ENCODE measurements at regions not wholly inside any gene's neighbourhood (a gene's known extent, or its start where the extent isn't known, plus 50 kb on each side); places are given as distances from the start of the nearest gene placed in this dataset.

DNA sequence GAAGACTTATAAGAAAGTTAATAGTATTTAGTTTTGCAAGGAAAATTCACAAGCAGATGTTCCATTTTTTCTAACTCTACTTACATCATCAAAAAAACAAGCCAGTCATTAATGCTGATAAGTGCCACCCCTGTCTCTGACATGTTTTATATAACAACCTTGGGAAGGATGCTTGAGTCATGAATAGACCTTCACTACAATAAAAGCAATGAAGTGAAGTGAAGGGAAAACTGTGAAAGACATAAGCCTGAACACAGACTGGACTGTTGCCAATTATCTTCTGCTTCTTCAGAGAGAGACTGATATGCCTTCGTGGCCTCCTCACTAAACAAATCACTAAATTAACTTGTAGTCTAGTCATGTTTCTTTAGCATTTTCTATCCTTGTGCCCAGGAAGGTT lies 353.2 kb downstream of the PDHA2 start:
- in situ Hi-C loops (cut with MboI; ENCODE audit: low sequenced_read_pairs) = no loop called here
- H3K27me3 ChIP-seq (ENCODE audit: low read depth) = no peaks in the 10 kb centered on the region
- no peak for DNase-seq (ENCODE audit: low spot score in 2 of 2)

DNA sequence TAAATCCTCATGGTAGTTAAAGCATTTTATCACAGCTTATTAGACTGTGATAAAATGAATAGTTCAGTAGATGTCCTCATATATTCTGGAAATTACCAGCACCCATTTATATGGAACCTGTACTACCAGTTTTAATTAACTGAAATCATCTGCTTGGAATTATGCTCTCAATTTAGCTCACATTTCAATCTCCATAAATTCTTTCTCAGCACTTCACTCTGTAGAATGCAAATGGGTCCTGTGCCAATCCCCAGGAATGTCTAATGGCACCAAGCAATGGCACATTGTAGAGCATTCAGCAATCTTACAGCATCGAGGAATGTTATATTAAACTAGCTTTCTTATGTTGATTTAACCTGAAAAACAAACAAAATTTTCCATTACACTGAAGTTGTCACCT lies 355.1 kb downstream of the PDHA2 start:
- H3K9me3 ChIP-seq = no peaks in the 10 kb centered on the region
- no peak overlapping the region for H3K4me3 ChIP-seq
- H3K4me1 ChIP-seq = no peaks in the 10 kb centered on the region
- no peaks in the 10 kb centered on the region for H3K36me3 ChIP-seq (replicated peaks)
- in situ Hi-C loops (cut with MboI; ENCODE audit: low sequenced_read_pairs) = no loop called here
- H3K27me3 ChIP-seq (ENCODE audit: low read depth) = no peaks in the 10 kb centered on the region
- DNase-seq (ENCODE audit: low spot score in 2 of 2) = no peak

More for the DNA sequence above, 353.2 kb downstream of the PDHA2 start:
- no peak overlapping the region for H3K4me3 ChIP-seq
- no peaks in the 10 kb centered on the region for H3K4me1 ChIP-seq
- no peaks in the 10 kb centered on the region for H3K9me3 ChIP-seq
- no peaks in the 10 kb centered on the region for H3K36me3 ChIP-seq (replicated peaks)

DNA sequence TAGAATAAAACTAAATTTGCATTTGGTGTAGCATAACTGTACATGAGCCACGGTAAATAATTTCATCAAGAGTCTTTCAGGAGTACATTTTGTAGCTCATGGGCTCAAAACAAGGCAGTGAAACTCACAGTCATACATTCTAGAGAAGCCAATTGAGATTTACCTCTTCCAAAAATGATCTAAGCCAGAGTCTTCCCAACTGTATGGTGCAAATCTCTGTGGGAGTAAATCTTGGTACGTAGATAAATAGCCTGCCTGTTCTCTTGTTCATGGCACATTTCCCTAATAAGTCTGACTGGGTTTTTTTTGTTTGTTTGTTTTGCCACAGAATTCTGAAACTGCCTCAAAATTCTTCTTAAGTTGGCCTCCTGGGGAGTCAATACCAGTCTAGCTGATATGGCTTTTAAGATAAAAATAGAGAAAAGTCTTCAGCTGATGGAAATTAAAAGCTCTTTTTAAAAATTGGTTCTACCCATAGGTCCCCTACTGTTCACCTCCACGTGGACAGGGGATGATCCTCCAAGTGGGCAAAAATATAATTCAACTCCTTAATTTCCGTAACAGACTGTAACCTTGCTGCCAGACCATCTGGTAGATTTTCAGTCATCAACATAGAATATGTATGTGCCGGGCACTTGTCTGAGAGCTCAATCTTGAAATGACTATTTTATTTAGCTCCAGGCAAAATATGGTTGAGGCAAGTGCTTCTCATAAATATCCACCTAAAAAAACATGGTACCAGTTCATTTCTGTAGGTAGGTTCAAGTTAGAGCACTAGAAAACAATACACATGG lies 365.4 kb downstream of the PDHA2 start:
- H3K27me3 ChIP-seq (ENCODE audit: low read depth) = no peaks in the 10 kb centered on the region
- H3K9me3 ChIP-seq = no peaks in the 10 kb centered on the region
- no peak for DNase-seq (ENCODE audit: low spot score in 2 of 2)
- in situ Hi-C loops (cut with MboI; ENCODE audit: low sequenced_read_pairs) = no loop called here
- no peaks in the 10 kb centered on the region for H3K36me3 ChIP-seq (replicated peaks)
- no peak overlapping the region for H3K4me3 ChIP-seq
- no peaks in the 10 kb centered on the region for H3K4me1 ChIP-seq

DNA sequence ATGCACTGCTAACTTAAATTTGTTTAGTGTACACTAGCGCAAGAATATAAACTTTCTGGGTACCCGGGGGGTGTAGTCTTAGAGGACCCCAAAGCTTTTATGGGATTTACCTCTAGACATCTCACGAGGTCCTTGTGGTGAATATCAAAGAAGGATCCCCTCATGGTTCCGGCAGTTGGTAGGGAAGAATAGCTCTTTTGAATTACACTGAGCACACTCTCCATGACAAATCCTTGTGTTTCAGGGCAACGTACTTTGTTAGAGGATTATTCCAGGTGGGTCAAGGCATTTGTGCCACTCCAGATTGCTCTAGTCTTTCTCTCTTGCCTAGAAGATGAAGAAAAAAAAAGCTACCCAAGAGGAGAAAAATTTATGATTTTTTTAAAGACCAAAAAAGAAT lies 387.6 kb downstream of the PDHA2 start:
- DNase-seq (ENCODE audit: low spot score in 2 of 2) = no peak
- H3K4me1 ChIP-seq = no peaks in the 10 kb centered on the region
- in situ Hi-C loops (cut with MboI; ENCODE audit: low sequenced_read_pairs) = no loop called here

DNA sequence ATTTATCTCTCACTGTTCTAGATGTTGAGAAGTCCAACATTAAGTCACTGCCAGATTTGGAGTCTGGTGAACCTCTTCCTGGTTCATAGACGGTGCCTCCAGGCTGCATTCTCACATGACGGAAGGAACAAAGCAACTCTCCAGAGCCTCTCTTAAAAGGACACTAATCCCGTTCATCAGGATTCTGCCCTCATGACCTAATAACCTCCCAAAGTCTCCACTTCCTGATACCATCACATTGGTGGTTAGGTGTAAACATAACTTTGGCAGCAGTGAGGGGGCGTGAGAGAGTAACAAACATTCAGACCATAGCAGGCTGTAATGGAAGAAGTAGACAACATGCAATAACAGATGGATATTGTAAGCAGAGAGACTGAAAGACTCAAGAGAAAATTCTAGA lies 388.6 kb downstream of the PDHA2 start:
- no peak overlapping the region for H3K4me3 ChIP-seq
- in situ Hi-C loops (cut with MboI; ENCODE audit: low sequenced_read_pairs) = no loop called here
- H3K27me3 ChIP-seq (ENCODE audit: low read depth) = no peaks in the 10 kb centered on the region
- no peak for DNase-seq (ENCODE audit: low spot score in 2 of 2)
- no peaks in the 10 kb centered on the region for H3K4me1 ChIP-seq
- H3K9me3 ChIP-seq = no peaks in the 10 kb centered on the region
- H3K36me3 ChIP-seq (replicated peaks) = no peaks in the 10 kb centered on the region

More for the DNA sequence above, 387.6 kb downstream of the PDHA2 start:
- H3K36me3 ChIP-seq (replicated peaks) = no peaks in the 10 kb centered on the region
- no peaks in the 10 kb centered on the region for H3K27me3 ChIP-seq (ENCODE audit: low read depth)
- no peak overlapping the region for H3K4me3 ChIP-seq
- H3K9me3 ChIP-seq = no peaks in the 10 kb centered on the region

DNA sequence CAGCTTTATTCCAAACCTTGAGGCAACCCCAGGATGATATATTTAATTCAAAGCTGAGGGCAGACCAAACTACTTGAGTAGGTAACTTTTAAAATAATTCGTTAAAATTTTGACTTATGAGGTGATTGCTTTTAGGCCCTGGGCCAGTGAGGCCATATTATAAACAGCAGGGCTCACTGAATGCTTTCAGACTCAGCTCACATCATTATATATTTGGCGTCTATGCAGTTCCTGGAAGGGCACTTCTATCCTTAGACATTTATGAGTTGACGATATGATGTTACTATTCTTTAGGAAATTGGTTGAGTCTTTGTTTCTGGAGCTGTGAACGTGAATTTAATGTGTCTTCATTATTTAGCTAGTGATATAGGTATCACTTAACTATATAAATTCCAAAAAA lies 400.1 kb downstream of the PDHA2 start:
- Histone ChIP-seq H3K9me3 (no peaks in the 10 kb centered on the region), H3K4me1 (no peaks in the 10 kb centered on the region), H3K36me3 (replicated peaks) (no peaks in the 10 kb centered on the region), H3K27me3 (ENCODE audit: low read depth) (no peaks in the 10 kb centered on the region), H3K4me3 (no peak overlapping the region)
- DNase-seq (ENCODE audit: low spot score in 2 of 2) = no peak
- in situ Hi-C loops (cut with MboI; ENCODE audit: low sequenced_read_pairs) = no loop called here

DNA sequence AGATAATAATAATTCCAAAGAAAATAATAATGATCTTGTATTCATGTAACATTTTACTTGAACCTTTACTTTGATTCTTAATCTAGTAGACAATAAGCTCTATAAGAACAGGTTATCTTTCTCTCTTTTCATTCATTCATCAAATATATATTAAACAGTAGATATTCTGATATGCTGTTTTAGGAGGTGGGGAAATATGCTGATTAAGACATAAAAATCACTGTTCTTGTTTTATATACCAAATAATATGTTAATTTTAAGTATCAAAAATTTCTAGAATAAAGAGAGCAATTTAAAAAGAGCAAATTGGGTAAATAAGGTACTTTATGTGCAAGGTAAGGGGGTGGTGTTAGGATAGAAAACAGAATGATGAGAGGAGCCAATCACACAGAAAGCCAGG lies 401.9 kb downstream of the PDHA2 start:
- no peak overlapping the region for H3K4me3 ChIP-seq
- H3K9me3 ChIP-seq = no peaks in the 10 kb centered on the region
- no peak for DNase-seq (ENCODE audit: low spot score in 2 of 2)
- no peaks in the 10 kb centered on the region for H3K27me3 ChIP-seq (ENCODE audit: low read depth)
- H3K4me1 ChIP-seq = no peaks in the 10 kb centered on the region
- no peaks in the 10 kb centered on the region for H3K36me3 ChIP-seq (replicated peaks)
- in situ Hi-C loops (cut with MboI; ENCODE audit: low sequenced_read_pairs) = no loop called here

DNA sequence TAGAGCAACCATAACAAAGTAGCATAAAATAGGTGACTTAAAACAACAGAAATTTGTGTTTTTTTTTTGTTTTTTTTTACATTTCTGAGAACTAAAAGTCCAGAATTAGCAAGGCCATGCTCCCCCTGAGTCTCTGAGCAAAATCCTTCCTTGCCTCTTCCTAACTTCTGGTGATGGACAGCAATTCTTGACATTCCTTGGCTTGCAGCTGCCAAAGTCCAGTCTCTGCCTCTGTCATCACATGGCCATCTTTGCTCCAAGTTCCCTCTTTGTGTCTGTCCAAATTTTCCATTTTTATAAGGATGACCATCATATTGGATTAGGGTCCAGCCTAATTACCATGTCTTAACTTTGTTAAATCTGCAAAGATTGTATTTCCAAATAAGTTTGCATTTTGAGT lies 407.2 kb downstream of the PDHA2 start:
- in situ Hi-C loops (cut with MboI; ENCODE audit: low sequenced_read_pairs) = no loop called here
- Histone ChIP-seq H3K4me3 (no peak overlapping the region), H3K36me3 (replicated peaks) (no peaks in the 10 kb centered on the region), H3K27me3 (ENCODE audit: low read depth) (no peaks in the 10 kb centered on the region), H3K9me3 (no peaks in the 10 kb centered on the region), H3K4me1 (no peaks in the 10 kb centered on the region)
- DNase-seq (ENCODE audit: low spot score in 2 of 2) = no peak

DNA sequence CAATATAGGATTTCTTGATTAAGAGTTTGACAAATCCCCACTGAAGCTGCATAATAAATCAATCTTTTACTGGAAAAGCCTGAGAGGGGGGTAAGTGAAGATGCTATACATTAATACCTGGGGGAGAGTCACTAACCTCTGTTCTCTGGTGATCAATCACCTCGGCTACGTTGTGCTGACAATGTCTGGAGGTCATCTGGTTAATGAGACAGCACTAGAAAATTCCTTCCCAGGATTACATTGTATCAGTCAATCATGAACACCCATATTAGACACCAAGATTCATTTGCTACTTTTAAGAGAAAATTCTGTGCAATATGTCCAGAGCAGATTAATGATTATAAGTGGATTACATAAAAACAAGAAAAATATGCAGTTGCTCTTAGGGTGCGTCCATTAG lies 408.3 kb downstream of the PDHA2 start:
- Histone ChIP-seq H3K27me3 (ENCODE audit: low read depth) (no peaks in the 10 kb centered on the region), H3K4me1 (no peaks in the 10 kb centered on the region), H3K4me3 (no peak overlapping the region), H3K9me3 (no peaks in the 10 kb centered on the region), H3K36me3 (replicated peaks) (no peaks in the 10 kb centered on the region)
- in situ Hi-C loops (cut with MboI; ENCODE audit: low sequenced_read_pairs) = no loop called here
- DNase-seq (ENCODE audit: low spot score in 2 of 2) = no peak

DNA sequence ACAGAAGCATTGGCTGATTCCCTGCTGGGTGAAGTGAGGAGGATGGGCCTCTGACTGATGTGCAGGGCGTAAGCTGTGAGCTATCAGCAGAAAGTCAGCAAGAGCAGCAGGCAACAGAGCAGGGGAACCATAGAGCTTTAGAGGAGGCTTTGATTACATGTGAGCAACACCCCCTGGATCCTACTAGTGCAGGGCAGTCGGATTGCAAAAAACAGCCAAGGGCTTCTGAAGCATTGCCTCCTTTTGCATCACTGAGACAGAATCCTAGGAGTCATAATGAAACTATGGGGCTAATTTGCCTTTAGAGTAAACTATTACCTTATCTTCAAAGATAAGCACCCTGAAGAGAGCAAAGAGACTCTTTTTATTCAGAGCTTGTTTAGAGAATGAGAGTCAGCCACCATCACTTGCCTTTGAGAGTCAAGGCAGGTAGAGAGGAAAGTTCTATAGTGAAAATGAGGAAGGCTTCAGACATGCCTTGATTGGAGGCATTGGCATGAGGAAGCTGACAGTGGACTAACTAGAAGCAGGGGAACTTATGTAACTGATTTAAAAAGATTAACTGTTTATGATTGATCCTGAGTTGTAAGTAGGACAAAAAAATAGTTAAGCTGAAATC lies 420.3 kb downstream of the PDHA2 start:
- Histone ChIP-seq H3K36me3 (replicated peaks) (no peaks in the 10 kb centered on the region), H3K4me3 (no peak overlapping the region), H3K4me1 (no peaks in the 10 kb centered on the region), H3K9me3 (no peaks in the 10 kb centered on the region), H3K27me3 (ENCODE audit: low read depth) (no peaks in the 10 kb centered on the region)
- DNase-seq (ENCODE audit: low spot score in 2 of 2) = no peak
- in situ Hi-C loops (cut with MboI; ENCODE audit: low sequenced_read_pairs) = no loop called here

DNA sequence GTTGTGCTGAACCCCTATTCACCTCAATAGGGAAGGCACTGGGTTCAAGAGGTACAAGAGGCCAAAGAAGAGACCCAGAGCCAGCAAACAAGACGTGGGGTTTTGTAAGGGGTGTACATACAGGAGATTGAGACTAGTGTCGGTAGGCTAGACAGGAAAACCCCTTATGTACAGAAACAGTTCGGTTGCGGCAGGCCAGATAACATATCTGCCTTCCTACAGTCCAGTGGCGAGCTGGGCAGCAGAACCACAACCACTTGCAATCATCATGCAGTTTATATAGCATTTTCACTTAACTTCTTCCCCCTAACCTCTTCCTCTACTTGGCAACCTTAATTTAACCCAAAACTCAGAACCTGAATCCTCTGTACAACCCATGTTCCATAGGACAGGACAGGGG lies 422.2 kb downstream of the PDHA2 start:
- no peak overlapping the region for H3K4me3 ChIP-seq
- no peaks in the 10 kb centered on the region for H3K36me3 ChIP-seq (replicated peaks)
- no peaks in the 10 kb centered on the region for H3K4me1 ChIP-seq
- H3K9me3 ChIP-seq = no peaks in the 10 kb centered on the region
- DNase-seq (ENCODE audit: low spot score in 2 of 2) = no peak
- H3K27me3 ChIP-seq (ENCODE audit: low read depth) = no peaks in the 10 kb centered on the region
- in situ Hi-C loops (cut with MboI; ENCODE audit: low sequenced_read_pairs) = no loop called here

DNA sequence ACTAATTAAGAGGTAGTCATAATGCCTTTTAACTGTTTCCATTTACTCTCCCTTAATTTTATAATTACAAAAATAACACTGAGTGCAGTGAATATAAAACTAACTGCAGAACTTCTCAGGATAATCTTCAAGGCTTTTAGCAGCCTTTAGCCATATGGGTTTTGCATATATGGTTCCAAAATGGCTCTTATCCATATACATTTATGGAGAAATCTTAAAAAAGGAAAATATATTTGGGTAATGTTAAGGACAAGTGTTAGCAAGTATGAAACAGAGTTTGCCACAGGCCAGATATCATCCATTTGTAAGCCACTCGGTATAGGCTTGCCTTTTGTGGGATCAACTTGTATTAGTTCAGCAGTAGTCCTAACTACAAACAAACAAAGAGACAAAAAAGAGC lies 423.4 kb downstream of the PDHA2 start:
- Histone ChIP-seq H3K27me3 (ENCODE audit: low read depth) (no peaks in the 10 kb centered on the region), H3K9me3 (no peaks in the 10 kb centered on the region), H3K4me3 (no peak overlapping the region), H3K4me1 (no peaks in the 10 kb centered on the region), H3K36me3 (replicated peaks) (no peaks in the 10 kb centered on the region)
- no peak for DNase-seq (ENCODE audit: low spot score in 2 of 2)
- in situ Hi-C loops (cut with MboI; ENCODE audit: low sequenced_read_pairs) = no loop called here

DNA sequence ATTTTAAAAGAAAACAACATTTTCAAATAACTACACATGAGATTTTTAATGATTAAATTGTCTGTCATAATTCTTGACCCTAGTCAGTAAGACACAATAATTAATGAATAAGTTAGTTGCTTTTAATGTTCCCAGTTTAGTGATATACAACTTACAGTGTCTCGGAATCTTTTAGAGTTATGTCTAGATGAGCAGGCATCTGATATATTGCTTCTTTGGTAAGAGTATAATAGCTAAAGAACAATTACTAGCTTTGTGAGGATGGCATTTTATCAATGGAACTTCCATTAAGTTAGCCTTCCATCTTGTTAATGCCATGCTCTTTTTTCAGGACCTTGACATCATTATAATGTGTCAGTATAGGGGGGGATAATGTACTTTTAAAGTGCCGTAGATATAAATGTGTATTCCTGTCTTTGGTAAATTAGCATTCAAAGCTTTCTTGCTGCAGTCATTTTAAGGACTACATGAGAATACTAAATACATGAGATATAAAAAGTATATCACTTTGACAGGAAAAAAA lies 425.1 kb downstream of the PDHA2 start:
- Histone ChIP-seq H3K36me3 (replicated peaks) (no peaks in the 10 kb centered on the region), H3K27me3 (ENCODE audit: low read depth) (no peaks in the 10 kb centered on the region), H3K4me1 (no peaks in the 10 kb centered on the region), H3K4me3 (no peak overlapping the region), H3K9me3 (no peaks in the 10 kb centered on the region)
- DNase-seq (ENCODE audit: low spot score in 2 of 2) = no peak
- in situ Hi-C loops (cut with MboI; ENCODE audit: low sequenced_read_pairs) = no loop called here

DNA sequence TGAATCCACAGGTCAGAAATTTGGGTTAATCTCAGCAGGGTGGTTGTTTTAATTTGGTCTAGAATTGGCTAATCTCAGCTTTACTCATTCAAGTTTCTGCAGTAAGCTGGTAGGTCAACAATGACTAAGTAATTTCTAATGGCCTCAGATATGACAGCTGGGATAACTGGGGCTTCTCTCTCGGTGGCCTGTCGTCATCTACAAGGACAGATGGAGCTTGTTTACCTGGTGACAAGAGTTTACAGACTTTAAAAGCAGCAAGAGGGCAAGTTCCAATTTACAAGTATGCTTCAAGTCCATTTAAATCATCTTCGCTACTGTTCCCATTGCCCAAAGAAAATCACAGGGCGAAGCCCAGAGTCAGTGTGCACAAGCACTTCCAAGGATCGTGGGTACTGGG lies 453.9 kb downstream of the PDHA2 start:
- no peaks in the 10 kb centered on the region for H3K36me3 ChIP-seq (replicated peaks)
- in situ Hi-C loops (cut with MboI; ENCODE audit: low sequenced_read_pairs) = no loop called here
- no peak overlapping the region for H3K4me3 ChIP-seq
- DNase-seq (ENCODE audit: low spot score in 2 of 2) = no peak
- no peaks in the 10 kb centered on the region for H3K27me3 ChIP-seq (ENCODE audit: low read depth)
- H3K9me3 ChIP-seq = no peaks in the 10 kb centered on the region; the same call in 1 of the 2 replicates
- no peaks in the 10 kb centered on the region for H3K4me1 ChIP-seq

Data from HAP-1 (cell line).